GM18868 (cell line): ENCODE measurements at regions not wholly inside any gene's neighbourhood (a gene's known extent, or its start where the extent isn't known, plus 50 kb on each side); places are given as distances from the start of the nearest gene placed in this dataset.
A peak's percentile ranks its signal among the peaks of the same experiment; 100 is the strongest.

Experiments used
- ATAC-seq: cut with Tn5 transposase; IDR thresholded peaks from one replicate; pipeline ENCODE4 v1.9.1; 2021; ENCODE audit warnings: mild to moderate bottlenecking, moderate library complexity; ENCODE audit not compliant: unreplicated experiment

DNA sequence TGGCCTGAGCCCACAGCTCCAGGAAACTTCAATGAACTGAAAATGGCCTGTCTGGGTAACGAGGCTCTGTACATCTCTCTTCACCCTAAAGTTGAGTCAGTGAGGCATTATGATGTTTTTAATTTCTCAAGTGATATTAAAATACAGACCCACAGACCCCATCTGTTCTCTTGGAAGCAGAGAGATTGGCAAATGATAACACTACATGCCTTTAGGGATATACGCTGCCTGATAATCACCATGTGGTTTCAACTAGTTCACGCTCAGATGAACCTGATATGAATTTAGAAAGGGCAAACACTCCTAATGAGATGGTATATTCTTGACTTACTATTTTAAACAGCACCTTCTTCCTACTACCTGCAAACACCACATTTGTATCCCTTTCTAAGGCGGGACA lies 127.5 kb downstream of the RFC3 start:
- no peak for ATAC-seq

DNA sequence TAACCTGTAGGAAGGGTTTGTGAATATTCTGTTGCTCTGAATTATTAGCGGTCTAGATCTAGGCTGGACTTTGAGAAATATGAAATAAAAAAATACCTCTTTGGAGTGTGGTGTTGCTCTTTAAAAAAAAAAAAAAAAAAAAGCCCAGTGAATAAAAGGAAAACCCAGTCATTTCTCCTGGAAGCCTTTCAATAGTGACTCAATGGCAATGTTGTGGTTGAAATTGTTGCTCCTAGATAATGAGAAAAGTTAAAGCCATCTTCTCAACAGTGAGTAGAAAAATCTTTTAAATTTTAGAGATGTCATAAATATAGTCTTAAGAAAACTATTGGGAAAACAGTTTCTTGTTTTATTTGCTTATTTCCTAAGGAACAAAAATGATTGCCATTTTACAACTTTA lies 135.3 kb downstream of the RFC3 start:
- ATAC-seq, result no peak

DNA sequence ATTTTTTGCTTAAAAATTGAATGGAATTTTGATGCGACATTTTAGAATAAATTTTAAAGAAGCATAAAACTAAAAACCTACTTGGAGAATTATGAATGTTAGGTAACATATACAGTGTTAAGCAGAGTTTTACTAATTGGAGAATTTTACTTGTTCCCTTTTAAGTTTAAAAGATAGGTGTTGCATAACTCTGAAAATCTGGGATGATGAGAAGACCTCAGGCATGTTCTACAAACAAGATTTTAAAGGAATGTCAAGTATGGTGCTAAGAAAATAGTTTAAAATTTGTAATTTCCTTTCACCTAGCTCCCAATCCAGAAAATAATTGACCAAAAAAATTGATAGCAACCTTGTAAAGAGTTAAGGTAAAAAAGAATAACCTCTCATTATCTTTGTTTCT lies 135.8 kb downstream of the RFC3 start:
- no peak for ATAC-seq

DNA sequence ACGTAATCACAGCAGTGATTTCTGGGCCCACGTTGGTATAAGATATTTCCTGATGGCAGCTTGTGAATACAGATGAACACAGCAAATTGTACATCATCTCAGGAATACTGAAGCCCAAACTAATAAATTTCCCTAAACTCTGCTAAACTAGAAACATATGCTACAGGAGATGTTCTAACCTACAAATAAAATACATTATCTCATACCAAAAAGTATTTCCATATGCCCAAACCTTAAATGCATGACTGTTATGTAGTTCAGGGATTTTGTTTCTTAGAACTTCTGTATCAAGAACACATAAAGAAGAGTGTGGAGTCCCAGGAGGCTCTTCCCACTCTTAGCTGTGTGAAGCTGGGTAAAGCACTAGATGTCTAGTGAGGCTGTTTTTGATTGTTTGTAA lies 138.4 kb downstream of the RFC3 start:
- no peak for ATAC-seq

DNA sequence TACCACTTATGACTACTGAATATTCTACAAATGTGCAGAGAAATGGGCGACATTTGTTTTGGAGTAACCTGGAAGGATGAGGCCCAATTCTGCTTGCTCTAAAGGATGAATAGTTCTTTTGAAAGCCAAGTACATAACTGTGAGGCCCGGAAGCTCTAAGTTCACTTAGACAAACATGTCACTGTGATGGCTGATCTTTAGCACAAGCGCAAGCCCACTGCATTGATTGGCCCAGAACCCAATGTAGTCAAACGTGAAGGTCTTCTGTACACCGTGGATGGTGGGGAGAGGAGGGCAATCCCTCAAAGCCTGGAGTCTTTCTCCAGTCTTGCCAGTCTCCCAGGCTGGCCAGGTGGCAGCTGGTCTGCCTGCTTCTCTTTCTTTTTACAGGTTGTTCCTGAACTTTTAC lies 139.6 kb downstream of the RFC3 start:
- ATAC-seq, result no peak

GRCh38 chr13:33958964-33959363 lies 141.0 kb downstream of the RFC3 start:
- ATAC-seq, result peak; percentile 49

DNA sequence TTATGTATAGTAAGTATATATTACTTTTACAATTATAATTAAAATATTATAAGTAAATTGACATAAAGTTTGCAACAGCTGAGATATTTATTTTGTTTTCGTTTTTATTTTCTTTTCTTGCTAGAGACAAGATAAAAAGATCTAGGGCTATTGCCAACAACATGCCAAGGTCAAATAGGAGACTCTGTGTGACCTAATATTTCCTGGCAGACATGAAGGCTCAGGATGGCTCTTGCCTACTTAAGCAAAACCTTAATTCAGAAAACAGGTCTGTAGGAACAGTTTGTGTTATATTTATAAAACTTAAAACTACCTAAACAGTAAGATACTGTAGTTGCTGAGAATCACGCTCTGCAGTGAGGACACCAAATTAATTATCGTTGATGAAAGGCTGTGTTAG lies 145.2 kb downstream of the RFC3 start:
- ATAC-seq, result no peak

DNA sequence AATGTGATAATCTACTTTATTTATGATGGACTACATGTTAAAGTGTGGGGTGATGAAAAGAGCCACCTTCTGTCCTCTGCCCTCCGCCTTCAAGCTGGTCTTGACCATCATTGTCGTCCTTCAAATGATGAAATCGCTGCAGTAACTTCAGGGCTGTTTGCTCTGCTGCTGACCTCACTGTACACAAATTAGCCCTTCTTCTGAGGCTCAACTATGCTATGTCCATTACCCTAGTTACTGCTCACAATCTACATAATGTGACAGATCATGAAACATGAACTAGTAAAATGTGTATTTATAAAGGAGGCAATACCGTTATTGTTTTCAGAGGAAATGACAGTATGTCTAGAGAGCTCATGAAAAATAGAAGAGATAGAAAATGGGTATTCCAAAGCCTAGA lies 145.9 kb downstream of the RFC3 start:
- no peak for ATAC-seq

GRCh38 chr13:33968520-33969507 lies 150.9 kb downstream of the RFC3 start:
- ATAC-seq, result no peak

- no peak for ATAC-seq
These were observed 153.0 kb downstream of the RFC3 start for GRCh38 chr13:33970746-33971561.

DNA sequence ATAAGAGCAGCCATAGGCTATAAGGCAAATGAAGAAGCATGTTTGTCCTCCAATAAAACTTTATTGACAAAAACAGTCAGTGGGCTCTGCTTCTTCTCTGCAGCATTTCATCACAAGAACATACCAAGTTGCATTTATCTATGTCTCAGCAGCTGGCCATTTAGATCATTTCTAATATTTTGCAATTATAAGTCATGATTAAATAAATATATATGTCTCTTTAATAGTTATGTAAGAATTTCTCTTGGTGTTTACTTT lies 153.5 kb downstream of the RFC3 start:
- ATAC-seq, result no peak

DNA sequence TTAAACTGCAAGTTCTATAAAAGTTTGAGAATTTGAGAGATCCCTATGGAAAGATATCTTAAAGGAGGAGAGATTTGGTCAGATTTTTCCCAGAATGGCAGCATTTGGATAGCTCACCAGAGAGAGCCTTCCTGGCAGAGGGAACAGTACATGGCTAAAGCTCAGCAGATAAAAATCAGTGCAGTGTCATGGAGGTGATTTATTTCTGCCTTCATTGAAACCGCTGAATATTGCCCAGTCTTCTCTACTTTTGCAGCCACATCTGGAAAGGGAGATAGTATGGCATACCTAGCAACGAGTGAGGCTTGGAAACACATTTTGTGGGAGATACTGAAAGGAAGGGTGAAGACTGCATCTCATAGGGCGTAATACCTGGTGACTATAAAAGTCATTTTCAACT lies 155.2 kb downstream of the RFC3 start:
- no peak for ATAC-seq

DNA sequence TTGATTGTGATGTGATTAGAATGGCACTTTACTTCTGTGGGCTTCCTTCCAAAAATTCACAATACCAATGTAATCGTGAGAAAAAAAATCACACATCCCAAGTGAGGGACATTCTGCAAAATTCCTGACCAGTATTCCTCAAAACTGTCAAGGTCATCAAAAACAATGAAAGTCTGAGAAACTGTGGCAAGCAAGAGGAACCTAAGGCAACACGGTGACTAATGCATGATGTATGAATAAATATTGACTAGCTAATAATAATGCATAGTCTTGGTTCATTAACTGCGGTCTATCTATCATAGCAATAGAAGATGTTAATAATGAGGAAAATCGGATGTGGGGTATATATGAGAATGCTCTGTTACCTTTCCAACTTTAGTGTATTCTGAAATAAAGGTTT lies 159.0 kb downstream of the RFC3 start:
- ATAC-seq, result no peak

DNA sequence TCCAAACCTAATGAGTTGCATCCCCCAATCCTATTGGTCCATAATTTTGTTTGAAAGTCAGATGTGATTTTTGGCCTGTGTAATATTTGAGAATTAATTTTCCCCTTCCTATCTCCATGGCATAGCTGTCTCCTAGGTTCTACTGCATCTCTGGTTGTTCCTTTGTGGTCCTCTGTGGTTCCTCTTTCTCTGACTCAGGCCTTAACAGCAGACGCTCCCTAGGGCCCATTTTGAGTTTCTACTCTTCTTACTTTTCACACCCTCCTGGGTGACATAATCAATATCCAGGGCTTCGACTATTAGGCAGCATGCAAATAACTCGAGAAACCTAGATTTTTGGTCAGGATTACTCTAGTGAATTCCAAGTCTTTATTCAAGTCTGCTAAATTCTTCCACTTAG lies 160.7 kb downstream of the RFC3 start:
- ATAC-seq, result no peak

GRCh38 chr13:33992881-33993336 lies 175.0 kb downstream of the RFC3 start:
- ATAC-seq, result no peak

GRCh38 chr13:33994198-33994597 lies 176.2 kb downstream of the RFC3 start:
- ATAC-seq, result peak; percentile 50

GRCh38 chr13:33994826-33995502 lies 177.0 kb downstream of the RFC3 start:
- ATAC-seq, result no peak

DNA sequence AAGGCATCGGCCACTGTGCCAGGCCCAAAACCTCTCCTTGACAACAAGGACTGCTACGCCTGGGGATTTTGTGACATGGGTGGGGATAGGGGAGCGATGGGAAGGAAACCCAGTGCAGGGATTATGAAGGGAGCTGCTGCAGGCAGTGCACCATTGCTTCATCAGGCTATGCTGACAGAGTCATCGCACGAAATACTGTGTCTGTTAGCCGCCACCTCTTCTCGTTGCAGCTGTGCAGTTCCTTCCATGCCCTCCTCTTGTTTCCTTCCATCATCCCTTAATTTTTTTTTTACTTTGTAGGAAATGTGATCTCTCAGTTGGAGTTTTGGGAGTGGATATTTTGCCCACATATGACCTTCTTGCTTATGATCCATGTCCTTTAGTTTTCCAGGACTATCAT lies 178.7 kb downstream of the RFC3 start:
- no peak for ATAC-seq

- no peak for ATAC-seq
These were observed 179.6 kb downstream of the RFC3 start for GRCh38 chr13:33997574-33997973.

DNA sequence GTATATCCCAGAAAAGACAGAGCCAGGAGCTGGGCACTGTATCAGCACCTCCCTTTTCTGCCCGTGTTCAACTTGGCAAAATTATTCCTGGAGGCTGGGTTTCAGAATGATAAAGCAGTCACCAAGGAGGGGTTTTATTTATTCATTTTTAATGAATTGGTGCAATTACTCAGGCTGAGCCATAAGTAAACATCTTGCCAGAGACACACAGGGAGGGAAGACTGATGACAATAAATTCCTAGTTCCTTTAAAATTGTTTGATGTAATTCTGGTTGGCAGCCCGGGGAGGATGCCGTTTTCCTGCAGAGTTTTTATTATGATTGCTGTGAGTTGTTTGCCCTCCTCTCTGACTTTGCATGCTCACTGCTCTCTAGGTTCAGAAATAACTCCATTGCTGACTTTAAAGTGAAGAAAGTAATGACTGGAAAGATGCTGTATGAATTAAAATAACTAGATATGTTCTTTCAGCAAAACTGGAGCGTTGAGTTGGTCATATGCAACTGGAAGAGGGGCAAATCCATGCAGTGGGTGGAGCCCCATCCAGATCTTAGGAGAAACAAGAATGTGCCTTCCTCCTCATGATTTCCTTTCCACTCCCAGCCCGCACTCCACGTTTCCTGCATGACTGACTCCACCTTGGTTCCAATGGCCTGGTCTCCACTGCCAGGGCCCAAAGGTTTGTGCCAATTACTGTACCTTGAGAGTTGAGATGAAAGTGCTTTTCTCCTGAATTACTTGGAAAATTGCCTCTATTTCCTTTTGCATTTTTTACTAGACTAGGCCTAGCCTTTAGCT lies 182.1 kb downstream of the RFC3 start:
- no peak for ATAC-seq

DNA sequence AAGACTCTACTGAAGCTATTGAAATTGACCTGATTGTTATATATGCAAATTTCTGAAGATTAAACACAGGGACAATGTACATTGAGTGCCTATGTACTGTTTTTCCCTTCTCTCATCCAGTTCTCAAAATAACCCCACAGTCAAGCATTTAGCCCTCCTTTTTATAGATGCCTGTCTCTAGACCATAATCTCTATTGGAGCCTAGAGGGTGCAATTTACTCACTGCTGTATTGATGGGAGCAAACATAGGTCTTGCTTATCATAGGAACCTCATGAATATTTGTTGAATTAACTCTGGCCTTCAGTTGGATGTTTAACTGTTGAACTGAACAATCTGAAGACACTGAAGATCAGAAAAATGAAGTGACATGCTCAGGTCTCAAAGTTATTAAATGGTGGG lies 183.0 kb downstream of the RFC3 start:
- no peak for ATAC-seq
